LoVo (cell line): ENCODE measurements at regions not wholly inside any gene's neighbourhood (a gene's known extent, or its start where the extent isn't known, plus 50 kb on each side); places are given as distances from the start of the nearest gene placed in this dataset.

Source experiments
- DNase-seq: peaks from one replicate; pipeline ENCODE4 v3.0.0-alpha.2; 2016; ENCODE audit warnings: low spot score

DNA sequence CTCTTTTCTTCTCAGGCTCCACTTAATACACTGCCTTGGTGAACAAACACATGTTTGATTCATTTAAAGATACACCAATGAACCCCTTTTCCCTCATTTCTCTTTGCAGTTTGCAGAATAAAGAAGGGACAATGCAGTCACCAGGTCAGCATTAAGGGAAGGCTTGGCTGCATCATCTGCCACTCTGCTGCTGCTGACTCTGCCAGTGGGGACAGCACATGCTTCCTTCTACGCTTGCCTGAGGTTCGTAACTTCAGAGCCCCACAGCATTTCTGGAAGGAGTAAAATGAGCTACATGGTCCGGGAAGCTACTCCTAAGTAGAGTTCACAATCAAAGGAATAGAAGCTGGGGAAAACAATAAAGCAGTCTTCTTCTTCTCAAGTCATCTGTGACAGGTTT is 178.9 kb upstream of the GATB start:
- no peak for DNase-seq

DNA sequence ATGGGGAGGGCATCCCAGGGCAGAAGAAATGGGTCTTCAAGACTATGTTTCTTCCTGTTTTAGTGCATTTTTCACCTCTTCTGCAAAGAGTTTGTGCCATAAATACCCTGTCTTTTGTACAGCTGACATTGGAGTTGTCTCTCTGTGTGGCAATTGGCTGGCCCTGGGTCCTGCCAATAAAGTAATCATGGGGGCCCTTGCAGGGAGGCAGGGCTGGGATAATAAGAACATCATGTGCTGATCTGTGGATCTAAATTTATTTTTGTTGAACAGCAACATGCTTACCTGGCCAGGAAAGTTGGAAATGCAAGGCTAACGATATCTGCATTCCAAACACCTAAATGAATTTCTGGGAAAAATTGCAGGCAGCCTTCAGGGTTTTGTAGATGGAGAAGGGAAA is 174.6 kb upstream of the GATB start:
- DNase-seq, result no peak

DNA sequence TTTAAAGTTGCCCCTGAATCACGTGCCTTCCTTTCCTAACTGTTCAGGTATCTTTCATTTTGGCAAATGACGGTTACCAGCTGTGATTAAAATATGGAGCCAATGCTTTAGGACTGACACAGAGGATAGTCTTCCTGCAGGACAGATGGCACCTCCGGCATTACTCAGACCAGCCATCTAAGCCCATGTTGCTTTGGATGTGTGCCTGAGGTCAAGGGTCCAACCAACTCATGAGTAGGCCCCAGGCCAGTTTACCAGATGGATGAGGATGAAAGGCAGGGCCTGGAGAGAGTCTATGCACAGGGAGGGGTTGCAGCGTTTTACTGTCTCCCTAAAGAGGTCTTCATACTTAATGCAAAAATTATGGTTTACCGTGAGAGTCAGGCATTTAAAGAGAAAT is 174.0 kb upstream of the GATB start:
- DNase-seq, result no peak

GRCh38 chr4:151933122-151933827 is 172.5 kb upstream of the GATB start:
- no peak for DNase-seq

GRCh38 chr4:151931563-151931962 is 170.8 kb upstream of the GATB start:
- no peak for DNase-seq

GRCh38 chr4:151930372-151930771 is 169.6 kb upstream of the GATB start:
- DNase-seq, result no peak

GRCh38 chr4:151928112-151928511 is 167.3 kb upstream of the GATB start:
- no peak for DNase-seq

GRCh38 chr4:151922811-151923210 is 162.0 kb upstream of the GATB start:
- DNase-seq, result no peak

GRCh38 chr4:151922306-151922705 is 161.5 kb upstream of the GATB start:
- DNase-seq, result no peak

GRCh38 chr4:151921811-151922210 is 161.0 kb upstream of the GATB start:
- no peak for DNase-seq

DNA sequence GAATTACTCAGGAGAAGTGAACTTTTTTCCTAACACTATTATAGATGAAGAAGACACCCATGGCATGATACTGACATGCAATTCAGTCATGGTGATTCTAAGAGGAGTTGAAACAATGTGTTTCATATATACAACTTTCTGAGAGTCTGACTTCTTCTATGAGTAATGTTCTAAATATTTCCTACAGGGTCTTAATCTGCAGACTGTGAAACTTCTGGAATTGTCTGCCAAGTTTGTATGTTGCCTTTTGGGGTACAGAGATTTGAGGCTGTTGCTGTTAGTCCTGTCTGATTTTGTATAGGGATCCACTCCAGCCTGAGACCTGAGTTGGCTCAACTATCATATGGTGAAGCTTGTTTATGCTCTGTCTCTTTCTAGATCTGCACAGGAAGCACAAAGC is 160.6 kb upstream of the GATB start:
- DNase-seq, result no peak

- no peak for DNase-seq
Measured at GRCh38 chr4:151917145-151917734, 156.4 kb upstream of the GATB start.

- DNase-seq, result no peak
Measured at GRCh38 chr4:151912632-151913031, 151.8 kb upstream of the GATB start.

- DNase-seq, result no peak
Measured at GRCh38 chr4:151911970-151912369, 151.2 kb upstream of the GATB start.

GRCh38 chr4:151908734-151909497 is 148.1 kb upstream of the GATB start:
- no peak for DNase-seq

GRCh38 chr4:151908201-151908600 is 147.4 kb upstream of the GATB start:
- no peak for DNase-seq

GRCh38 chr4:151906438-151906837 is 145.6 kb upstream of the GATB start:
- DNase-seq, result no peak

DNA sequence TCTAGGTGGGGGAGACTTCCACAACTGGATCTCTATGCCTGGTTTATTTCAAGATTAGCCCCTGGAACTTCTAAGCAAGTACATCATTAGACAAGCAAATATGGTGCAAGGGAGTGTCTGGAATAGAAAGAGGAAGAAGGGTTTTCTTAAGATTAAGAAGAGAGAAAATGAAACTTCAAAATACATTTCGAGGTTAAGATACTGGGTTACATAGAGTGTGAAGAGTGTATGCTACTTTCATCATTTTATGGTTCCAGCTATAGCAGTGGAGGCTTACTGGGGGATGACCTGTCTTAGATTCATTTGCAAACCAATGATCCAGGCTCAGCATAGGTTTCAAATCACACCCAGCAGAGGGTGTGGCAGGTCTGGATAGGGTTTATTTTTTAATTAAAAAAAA is 144.4 kb upstream of the GATB start:
- DNase-seq, result no peak

DNA sequence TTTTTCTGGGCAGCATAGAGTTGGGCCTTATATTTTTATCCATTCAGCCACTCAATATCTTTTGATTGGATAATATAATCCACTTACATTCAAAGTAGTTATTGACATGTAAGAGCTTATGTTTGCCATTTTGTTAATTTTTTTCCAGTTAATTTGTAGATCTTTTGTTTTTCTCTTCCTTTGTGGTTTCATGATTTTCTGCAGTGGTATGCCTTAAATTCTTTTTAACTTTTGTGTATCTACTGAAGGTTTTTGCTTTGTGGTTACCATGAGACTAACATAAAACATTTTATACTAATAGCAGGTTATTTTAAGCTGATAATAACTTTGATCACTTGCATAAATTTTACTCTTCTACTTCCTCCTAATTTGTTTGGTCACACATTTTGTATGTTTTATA is 140.8 kb upstream of the GATB start:
- DNase-seq, result no peak

DNA sequence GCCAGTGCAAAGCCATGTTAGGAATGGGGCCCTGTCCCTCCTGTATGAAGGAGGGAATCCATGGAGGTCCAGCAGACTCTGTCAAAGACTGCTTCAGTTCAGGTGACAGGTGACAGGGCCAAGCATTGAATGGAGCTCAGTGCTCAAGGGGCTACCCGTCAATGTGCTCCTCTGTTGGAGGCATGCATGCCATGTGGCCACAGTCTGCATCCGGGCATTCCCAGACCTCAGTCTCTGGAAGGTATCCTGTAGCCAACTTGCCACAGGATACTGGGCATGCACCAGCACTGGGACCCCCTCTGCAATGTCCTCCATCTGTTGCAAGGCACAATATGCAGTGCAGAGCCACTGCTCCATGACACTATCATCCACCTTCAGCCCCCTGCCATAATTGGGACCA is 136.1 kb upstream of the GATB start:
- no peak for DNase-seq

DNA sequence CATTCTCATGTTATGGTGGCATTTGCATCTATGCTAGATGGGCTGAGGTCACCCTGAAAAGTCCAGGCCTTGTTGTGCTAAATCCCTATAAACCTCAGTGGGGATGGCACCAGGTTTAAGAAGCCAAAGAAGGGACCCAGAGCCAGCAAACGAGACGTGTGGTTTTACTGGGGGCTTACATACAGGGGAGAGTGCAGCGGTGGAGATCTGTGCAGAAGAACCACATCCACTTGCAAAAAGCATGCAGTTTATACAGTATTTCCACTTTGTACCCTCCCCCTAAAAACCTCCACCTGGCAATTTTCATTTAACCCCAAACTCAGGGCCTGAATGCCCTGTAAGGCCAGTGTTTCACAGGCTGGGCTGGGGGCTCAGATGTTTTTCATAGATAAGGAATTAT is 134.9 kb upstream of the GATB start:
- no peak for DNase-seq

- no peak for DNase-seq
Measured at GRCh38 chr4:151894246-151894645, 133.4 kb upstream of the GATB start.

DNA sequence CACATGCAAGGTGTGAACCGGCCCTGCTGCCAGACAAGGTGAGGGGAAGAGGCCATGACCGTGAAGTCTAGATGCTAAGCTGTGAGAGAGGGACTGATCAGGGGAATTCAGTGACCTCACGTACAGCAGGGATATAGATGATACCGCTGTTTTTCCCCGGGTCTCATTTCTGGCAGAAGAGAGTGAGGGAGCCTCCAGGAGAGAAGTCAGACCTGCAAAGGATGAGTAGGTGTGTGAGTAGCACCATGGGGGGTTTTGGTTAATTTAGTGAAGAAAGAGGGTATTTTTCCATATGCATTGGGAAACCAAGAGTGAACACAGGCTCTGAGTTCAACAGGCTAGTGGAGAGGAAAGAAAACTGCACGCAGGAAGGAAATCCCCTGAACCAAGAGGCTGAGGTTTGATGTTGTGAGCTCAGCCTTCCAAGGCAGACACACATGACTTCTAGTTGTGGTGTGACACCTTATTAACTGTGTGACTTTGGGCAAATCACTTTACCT is 127.6 kb upstream of the GATB start:
- no peak for DNase-seq
